Activated CD8-positive, alpha-beta memory T cell treated with anti-CD3 and anti-CD28 coated beads, Interleukin-2, amount 10 ng/mL, durations not matched to agents 7 days and 5 days (primary cell): ENCODE measurements at regions not wholly inside any gene's neighbourhood (a gene's known extent, or its start where the extent isn't known, plus 50 kb on each side); places are given as distances from the start of the nearest gene placed in this dataset.
"Not testable (repeated sequence)": the region's sequence is repeated elsewhere in the genome, so short reads cannot be mapped to it uniquely, and the experiment has no call there.

Source experiments
- ATAC-seq: fragments of 150-1000 bp; cut with Tn5 transposase; one replicate; pipeline ENCODE4 v1.10.0; 2021; ENCODE audit warnings: moderate library complexity
- CTCF ChIA-PET: fragments of 350-600 bp; sonication (Branson Sonifier 250); formaldehyde crosslinking; loops from one replicate; lab custom pipeline; 2021; ENCODE audit warnings: antibody characterized with exemption; lab: Charles Lee
- DNase-seq: peaks from one replicate; pipeline ENCODE4 v3.0.0-alpha.2; 2020
- H3K27ac Mint-ChIP-seq: one replicate; pipeline ENCODE4 v1.8.0; 2021; ENCODE audit warnings: mild to moderate bottlenecking, mixed read lengths
- H3K27me3 Mint-ChIP-seq: one replicate; pipeline ENCODE4 v1.8.0; 2021; ENCODE audit warnings: mixed read lengths
- H3K36me3 Mint-ChIP-seq: one replicate; pipeline ENCODE4 v1.8.0; 2021; ENCODE audit warnings: mild to moderate bottlenecking, mixed read lengths
- H3K4me1 Mint-ChIP-seq: one replicate; pipeline ENCODE4 v1.8.0; 2021; ENCODE audit warnings: mixed read lengths
- H3K4me3 Mint-ChIP-seq: one replicate; pipeline ENCODE4 v1.8.0; 2021; ENCODE audit warnings: mild to moderate bottlenecking, moderate library complexity, mixed read lengths
- H3K9me3 Mint-ChIP-seq: one replicate; pipeline ENCODE4 v1.8.0; 2022; ENCODE audit warnings: low read depth, mixed read lengths

DNA sequence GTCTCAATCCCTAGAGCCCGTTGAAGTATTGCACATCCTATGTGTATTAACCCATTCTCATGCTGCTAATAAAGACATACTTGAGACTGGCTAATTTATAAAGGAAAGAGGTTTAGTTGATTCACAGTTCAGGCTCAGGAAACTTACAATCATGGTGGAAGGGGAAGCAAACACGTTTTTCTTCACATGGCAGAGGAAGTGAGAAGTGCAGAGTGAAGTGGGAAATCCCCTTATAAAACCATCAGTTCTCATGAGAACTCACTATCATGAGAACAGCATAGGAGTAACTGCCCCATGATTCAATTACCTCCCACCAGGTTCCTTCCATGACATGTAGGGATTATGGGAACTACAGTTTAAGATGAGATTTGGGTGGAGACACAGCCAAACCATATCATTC lies 195.3 kb downstream of the TMEM200A start:
- CTCF ChIA-PET, H3K9me3 Mint-ChIP-seq, DNase-seq, H3K27me3 Mint-ChIP-seq, H3K36me3 Mint-ChIP-seq, H3K27ac Mint-ChIP-seq, H3K4me3 Mint-ChIP-seq, ATAC-seq: not testable (repeated sequence)
- H3K4me1 Mint-ChIP-seq, result peaks cover 16% of the 10 kb centered on the region

DNA sequence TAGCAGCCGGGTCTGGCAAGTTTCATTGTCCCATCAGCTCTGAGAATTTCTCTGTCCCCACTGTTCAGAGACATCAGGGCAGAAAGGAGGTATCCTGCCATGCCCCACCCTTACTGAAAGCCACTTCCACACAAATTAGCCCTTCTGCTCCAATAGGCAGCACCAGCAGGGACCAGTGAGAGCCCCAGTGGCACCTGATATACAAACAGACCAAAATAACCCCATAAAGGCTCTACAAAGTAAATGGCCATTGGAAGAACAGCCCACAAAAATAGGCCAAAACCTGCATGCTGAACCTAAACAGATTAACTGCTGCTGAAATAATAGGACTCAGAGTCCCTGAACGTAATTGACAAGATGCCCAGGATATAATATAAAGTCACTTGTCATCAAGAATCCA lies 199.9 kb downstream of the TMEM200A start:
- H3K4me1 Mint-ChIP-seq, result peaks cover 16% of the 10 kb centered on the region
- peaks cover 2% of the 10 kb centered on the region for H3K9me3 Mint-ChIP-seq
- ATAC-seq, result no peak
- H3K4me3 Mint-ChIP-seq, result no peak overlapping the region
- CTCF ChIA-PET, result no interaction called here
- H3K27me3 Mint-ChIP-seq, result no peaks in the 10 kb centered on the region
- peaks cover 7% of the 10 kb centered on the region for H3K36me3 Mint-ChIP-seq
- no peak overlapping the region for H3K27ac Mint-ChIP-seq
- no peak for DNase-seq

DNA sequence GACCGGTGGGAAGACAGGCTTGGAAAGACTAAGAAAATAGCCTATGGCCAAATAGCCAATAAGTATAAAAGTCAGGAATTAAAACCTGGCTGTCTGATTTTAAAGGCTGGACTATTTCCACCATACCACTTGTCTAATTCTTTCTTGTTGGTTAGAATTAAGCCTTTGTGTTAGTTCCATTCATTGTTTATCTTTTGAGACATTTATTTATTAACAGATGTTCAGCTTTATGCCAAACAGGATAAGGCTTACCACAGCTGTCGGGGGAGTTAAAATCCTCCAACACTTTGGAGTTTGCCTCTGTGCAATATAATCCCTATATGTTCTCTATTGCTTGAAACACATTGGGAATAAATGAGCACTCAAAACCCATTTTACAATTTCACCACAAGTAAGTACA lies 208.3 kb downstream of the TMEM200A start:
- DNase-seq (no peak), ATAC-seq (no peak)
- peaks cover 39% of the 10 kb centered on the region for H3K4me1 Mint-ChIP-seq
- H3K27me3 Mint-ChIP-seq, result no peaks in the 10 kb centered on the region
- peaks cover 63% of the 10 kb centered on the region for H3K36me3 Mint-ChIP-seq
- CTCF ChIA-PET, result no interaction called here
- H3K9me3 Mint-ChIP-seq, result peaks cover 6% of the 10 kb centered on the region
- no peak overlapping the region for H3K27ac Mint-ChIP-seq
- no peak overlapping the region for H3K4me3 Mint-ChIP-seq

DNA sequence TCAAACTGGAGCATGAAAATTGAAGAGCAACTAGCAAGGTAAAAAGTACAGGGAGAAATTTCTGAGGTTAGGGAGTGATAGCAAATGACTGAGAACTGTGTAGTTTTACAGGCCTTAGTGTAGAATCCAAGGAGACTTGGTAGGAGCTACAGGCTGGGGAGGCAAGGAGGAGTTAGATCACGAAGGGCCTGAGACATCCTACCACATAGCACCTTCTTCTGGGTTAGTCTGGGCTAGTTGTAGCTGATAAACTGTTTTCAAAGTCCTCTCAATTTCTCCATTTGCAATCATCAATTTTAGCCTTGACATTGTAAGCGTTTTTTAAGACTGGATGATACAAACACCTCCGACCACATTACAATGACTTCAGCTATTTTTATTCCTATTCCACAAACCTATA lies 209.7 kb downstream of the TMEM200A start:
- peak overlapping the region; percentile 38 for H3K4me3 Mint-ChIP-seq
- ATAC-seq (peak; percentile 37), DNase-seq (no peak)
- peak overlapping the region; percentile 90 for H3K27ac Mint-ChIP-seq
- CTCF ChIA-PET, result interaction anchor here (0.8 to 2.5 kb wide), 7 partner anchors 10 to 122 kb away, joined by 3 to 18 read pairs (median 4); no protein-coding TSS in a partner anchor
- no peaks in the 10 kb centered on the region for H3K27me3 Mint-ChIP-seq
- peaks cover 39% of the 10 kb centered on the region for H3K4me1 Mint-ChIP-seq
- peaks cover 67% of the 10 kb centered on the region for H3K36me3 Mint-ChIP-seq
- peaks cover 6% of the 10 kb centered on the region for H3K9me3 Mint-ChIP-seq

DNA sequence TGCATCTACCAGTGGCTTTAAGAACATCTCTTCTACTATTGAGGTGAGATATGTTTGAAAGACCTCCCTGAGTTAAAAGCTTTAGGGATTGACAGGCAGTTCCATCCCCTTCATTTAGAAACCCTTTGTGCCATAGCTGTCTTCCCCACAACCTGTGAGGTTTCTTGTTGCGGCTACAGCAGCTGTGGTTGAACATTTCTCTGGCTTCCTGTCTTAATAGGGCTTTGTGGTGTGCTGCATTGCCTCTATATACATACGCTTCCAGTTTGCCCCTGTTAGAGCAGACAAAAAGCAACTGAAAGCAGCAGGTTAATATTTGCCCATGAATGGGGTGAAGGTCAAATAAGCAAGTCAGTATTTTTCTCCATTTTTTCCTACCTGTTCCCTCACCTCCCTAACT lies 210.2 kb downstream of the TMEM200A start:
- Mint-ChIP-seq H3K36me3 (peaks cover 63% of the 10 kb centered on the region), H3K27ac (peak overlapping the region; percentile 90), H3K4me3 (peak overlapping the region; percentile 38), H3K4me1 (peaks cover 39% of the 10 kb centered on the region), H3K9me3 (peaks cover 6% of the 10 kb centered on the region), H3K27me3 (no peaks in the 10 kb centered on the region)
- CTCF ChIA-PET, result interaction anchor here (0.8 to 2.5 kb wide), 8 partner anchors 11 to 211 kb away, joined by 3 to 18 read pairs (median 4); no protein-coding TSS in a partner anchor
- ATAC-seq (peak; percentile 97), DNase-seq (peak; percentile 93)

DNA sequence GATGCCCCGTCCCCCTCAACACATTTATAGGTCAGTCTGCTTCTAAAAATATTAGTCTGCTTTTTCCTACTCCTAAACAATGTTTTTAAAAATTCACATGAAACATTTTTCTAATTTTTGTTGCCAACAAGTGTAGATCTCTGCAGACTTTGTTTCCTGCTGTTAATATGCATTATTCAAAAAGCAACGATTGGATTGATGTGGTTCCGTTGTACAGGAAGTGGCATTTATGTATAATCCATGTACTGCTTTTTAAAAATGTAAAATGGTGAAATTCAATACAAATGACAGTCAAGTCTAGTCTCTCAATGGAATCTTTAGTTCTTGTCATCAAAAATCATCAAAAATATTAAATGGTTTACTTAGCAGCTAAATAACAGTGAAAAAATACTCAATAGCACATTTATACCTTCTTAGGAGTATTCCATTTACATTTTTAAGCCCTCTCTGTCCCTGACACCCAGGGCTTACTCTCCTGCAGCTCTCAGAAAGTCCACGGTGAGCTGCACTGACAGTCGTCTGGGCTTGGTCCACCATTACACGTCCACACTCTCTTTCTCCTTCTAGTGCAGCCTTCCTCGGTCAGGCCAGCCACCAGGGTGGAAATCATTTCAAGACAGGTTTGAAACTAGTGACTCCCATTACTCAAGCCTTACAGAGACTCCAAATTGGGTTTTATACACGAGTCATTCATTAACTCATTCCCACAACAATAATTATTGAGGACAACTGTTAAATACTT lies 211.5 kb downstream of the TMEM200A start:
- peak overlapping the region; percentile 90 for H3K27ac Mint-ChIP-seq
- DNase-seq (peak; percentile 41), ATAC-seq (no peak)
- peaks cover 51% of the 10 kb centered on the region for H3K36me3 Mint-ChIP-seq
- H3K4me3 Mint-ChIP-seq, result peak overlapping the region; percentile 42
- CTCF ChIA-PET, result interaction anchor here (0.6 to 2.5 kb wide), 4 partner anchors 9 to 64 kb away, joined by 3 to 18 read pairs (median 4); no protein-coding TSS in a partner anchor
- H3K9me3 Mint-ChIP-seq, result peaks cover 4% of the 10 kb centered on the region
- H3K4me1 Mint-ChIP-seq, result peaks cover 39% of the 10 kb centered on the region
- H3K27me3 Mint-ChIP-seq, result no peaks in the 10 kb centered on the region

DNA sequence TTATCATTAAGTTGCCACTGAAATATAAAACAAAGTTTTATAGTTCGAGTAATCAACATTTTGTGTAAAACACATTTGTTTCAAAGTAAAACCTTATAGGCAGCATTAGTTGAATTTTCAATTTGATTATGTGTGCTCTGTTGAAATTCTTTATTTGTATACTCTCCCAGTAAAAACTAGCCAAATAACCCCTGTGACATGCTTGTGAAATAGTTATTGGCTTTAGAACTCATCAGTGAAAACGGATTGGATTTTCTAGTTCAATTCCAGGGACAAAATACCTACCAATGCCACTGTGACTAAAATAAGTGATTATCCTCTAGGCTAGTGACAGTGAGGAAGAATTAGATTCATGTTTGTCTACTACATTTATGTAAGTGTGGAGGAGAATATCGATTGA lies 212.9 kb downstream of the TMEM200A start:
- Mint-ChIP-seq H3K4me3 (no peak overlapping the region), H3K36me3 (peaks cover 43% of the 10 kb centered on the region), H3K27ac (no peak overlapping the region), H3K9me3 (peaks cover 4% of the 10 kb centered on the region), H3K4me1 (peaks cover 39% of the 10 kb centered on the region), H3K27me3 (no peaks in the 10 kb centered on the region)
- CTCF ChIA-PET, result interaction anchor here (1.6 kb wide), 1 partner anchor 11 kb away, joined by 3 read pairs; no protein-coding TSS in a partner anchor
- no peak for ATAC-seq
- no peak for DNase-seq

DNA sequence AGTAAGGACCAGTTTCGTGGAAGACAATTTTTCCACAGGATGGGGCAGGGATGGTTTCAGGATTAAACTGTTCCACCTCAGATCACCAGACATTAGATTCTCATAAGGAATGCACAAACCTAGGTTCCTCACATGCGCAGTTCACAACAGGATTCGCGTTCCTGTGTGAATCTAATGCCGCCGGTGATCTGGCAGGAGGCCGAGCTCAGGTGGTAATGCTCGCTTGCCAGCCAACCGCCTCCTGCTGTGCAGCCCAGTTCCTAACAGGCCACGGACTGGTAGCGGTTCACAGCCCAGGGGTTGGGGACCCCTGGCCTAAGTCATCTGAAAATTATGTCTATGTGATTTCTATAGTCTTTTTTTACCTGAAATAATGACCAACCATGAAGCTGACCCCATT lies 217.5 kb downstream of the TMEM200A start:
- Mint-ChIP-seq H3K4me1 (peaks cover 5% of the 10 kb centered on the region), H3K36me3 (peaks cover 20% of the 10 kb centered on the region), H3K4me3 (no peak overlapping the region), H3K27ac (no peak overlapping the region), H3K9me3 (peaks cover 3% of the 10 kb centered on the region), H3K27me3 (no peaks in the 10 kb centered on the region)
- ATAC-seq (no peak), DNase-seq (no peak)
- CTCF ChIA-PET, result no interaction called here

DNA sequence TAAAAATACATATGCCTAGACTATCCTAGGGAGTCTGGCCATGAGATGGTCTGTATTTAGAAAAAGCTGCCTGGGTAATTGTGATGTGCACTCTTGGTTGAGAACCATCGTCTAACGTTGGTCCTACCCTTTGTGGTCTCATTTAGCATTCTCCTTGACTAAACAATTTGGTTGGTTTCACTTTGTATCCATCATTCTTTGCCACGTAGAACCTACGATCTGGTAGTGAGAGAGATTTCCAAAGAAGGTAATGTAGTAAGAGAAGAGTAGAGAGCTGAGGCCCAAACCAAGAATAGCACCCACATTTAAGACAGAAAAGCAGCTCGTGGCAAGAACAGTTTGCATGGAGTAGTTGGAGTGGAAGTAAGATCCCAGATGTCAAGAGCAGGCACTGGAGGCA lies 219.8 kb downstream of the TMEM200A start:
- Mint-ChIP-seq H3K27ac (peak overlapping the region; percentile 13), H3K4me1 (peaks cover 5% of the 10 kb centered on the region), H3K4me3 (no peak overlapping the region), H3K27me3 (no peaks in the 10 kb centered on the region), H3K36me3 (peaks cover 8% of the 10 kb centered on the region), H3K9me3 (peaks cover 3% of the 10 kb centered on the region)
- no peak for DNase-seq
- ATAC-seq, result no peak
- CTCF ChIA-PET, result interaction anchor here (1.1 to 2.7 kb wide), 2 partner anchors 9 to 10 kb away, joined by 5 to 18 read pairs; no protein-coding TSS in a partner anchor

DNA sequence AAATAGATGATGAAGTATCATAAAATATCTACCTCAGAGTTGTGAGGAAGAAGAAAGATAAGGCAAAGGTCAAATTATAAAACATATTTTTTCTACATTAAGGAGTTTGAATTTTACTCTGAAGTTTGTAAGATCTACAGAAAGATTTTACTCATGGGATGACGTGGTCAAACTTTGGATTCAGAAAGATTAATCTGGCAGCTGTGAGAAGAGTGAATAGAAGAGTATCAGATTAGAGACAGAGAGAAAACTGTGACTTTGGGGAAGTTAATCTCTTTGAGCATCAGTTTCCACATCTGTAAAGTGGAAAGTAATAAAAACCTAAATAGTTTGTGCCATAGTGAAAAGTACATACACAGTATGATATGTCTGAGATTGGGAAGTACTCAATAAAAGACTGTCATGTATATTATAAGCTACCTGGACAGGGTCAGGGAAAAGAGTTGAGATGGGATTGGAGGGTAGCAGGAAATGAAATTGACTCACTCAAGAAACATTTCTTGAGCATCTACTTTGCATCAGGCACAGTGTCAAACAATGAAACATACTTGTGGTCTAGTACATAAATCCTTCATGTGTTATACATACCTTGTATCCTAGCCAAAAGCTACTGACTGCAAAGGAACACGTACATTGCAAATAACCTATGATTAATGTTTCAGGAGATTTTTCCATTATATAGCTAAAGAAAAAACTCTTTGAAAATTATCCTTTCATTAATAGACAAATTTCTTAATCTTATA lies 222.1 kb downstream of the TMEM200A start:
- peaks cover 11% of the 10 kb centered on the region for H3K9me3 Mint-ChIP-seq
- H3K27me3 Mint-ChIP-seq, result no peaks in the 10 kb centered on the region
- ATAC-seq, result no peak

DNA sequence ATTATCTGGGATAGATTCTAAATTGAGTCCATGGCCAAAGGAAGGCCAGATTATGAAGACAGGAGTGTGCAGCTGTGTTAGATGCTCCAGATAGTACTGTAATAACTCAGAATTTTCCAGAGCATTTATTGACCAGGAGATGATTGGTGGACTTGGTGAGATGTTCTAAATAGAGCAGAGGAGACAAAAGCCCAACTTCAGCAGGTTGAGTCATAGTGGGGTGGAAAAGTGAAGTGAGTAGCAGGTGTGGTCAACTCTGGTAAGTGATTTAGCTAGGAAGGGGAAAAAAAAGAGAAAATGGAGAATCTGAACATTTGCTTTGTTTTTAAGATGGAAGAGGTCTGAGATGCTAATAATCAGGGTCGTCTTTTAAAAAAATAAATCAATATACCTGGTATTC lies 227.4 kb downstream of the TMEM200A start:
- ATAC-seq (no peak), DNase-seq (no peak)
- H3K4me1 Mint-ChIP-seq, result no peaks in the 10 kb centered on the region
- peaks cover 14% of the 10 kb centered on the region for H3K36me3 Mint-ChIP-seq
- no peak overlapping the region for H3K4me3 Mint-ChIP-seq
- peaks cover 9% of the 10 kb centered on the region for H3K9me3 Mint-ChIP-seq
- H3K27ac Mint-ChIP-seq, result no peak overlapping the region
- no peaks in the 10 kb centered on the region for H3K27me3 Mint-ChIP-seq
- CTCF ChIA-PET, result no interaction called here

More for the DNA sequence above, 222.1 kb downstream of the TMEM200A start:
- H3K4me3 Mint-ChIP-seq, result no peak overlapping the region
- no peak overlapping the region for H3K27ac Mint-ChIP-seq
- peaks cover 5% of the 10 kb centered on the region for H3K4me1 Mint-ChIP-seq
- CTCF ChIA-PET, result interaction anchor here (0.9 to 2.7 kb wide), 2 partner anchors 10 to 11 kb away, joined by 3 to 18 read pairs; no protein-coding TSS in a partner anchor
- H3K36me3 Mint-ChIP-seq, result peaks cover 18% of the 10 kb centered on the region
- DNase-seq, result no peak

DNA sequence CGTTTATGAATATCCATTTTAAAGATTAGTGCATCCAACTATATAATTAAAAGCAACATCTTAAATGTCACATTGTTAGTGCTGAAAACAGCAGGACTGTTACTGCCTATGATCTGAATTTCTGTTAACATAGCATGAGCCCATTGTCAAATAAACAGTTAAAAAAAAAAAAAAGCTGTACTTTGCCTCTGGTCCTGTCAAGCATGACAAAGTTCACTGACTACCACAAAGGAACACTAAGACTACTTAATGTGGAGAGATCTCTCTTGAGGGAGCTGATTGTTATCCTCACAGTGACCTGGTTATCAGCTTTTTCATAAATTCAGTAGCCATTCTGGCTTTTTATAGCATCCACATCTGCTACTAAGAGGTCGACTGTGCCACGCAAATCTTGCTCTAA lies 228.1 kb downstream of the TMEM200A start:
- no peaks in the 10 kb centered on the region for H3K4me1 Mint-ChIP-seq
- CTCF ChIA-PET, result interaction anchor here (1.0 kb wide), 1 partner anchor 18 kb away, joined by 3 read pairs; no protein-coding TSS in a partner anchor
- no peak overlapping the region for H3K4me3 Mint-ChIP-seq
- no peak overlapping the region for H3K27ac Mint-ChIP-seq
- no peak for ATAC-seq
- DNase-seq, result no peak
- H3K9me3 Mint-ChIP-seq, result peaks cover 13% of the 10 kb centered on the region
- no peaks in the 10 kb centered on the region for H3K27me3 Mint-ChIP-seq
- H3K36me3 Mint-ChIP-seq, result peaks cover 18% of the 10 kb centered on the region
